Activated naive CD4-positive, alpha-beta T cell treated with anti-CD3 and anti-CD28 coated beads, Interleukin-2, amount 50 U/mL, for 72 hours (primary cell): ENCODE measurements at regions not wholly inside any gene's neighbourhood (a gene's known extent, or its start where the extent isn't known, plus 50 kb on each side); places are given as distances from the start of the nearest gene placed in this dataset.
"Not testable (repeated sequence)": the region's sequence is repeated elsewhere in the genome, so short reads cannot be mapped to it uniquely, and the experiment has no call there.

Experiments used
- ATAC-seq, 2 donors: fragments of 150-1000 bp; cut with Tn5 transposase; 2 replicates each; pipeline ENCODE4 v1.10.0; 2021; ENCODE audit warnings: mild to moderate bottlenecking in 2 of 2, moderate library complexity in 2 of 2
- DNase-seq, 2 donors: peaks; one replicate each; pipeline ENCODE4 v3.0.0; 2021 to 2022; ENCODE audit warnings: low spot score in 2 of 2
- H3K27ac Mint-ChIP-seq, 2 donors: one replicate each; pipeline ENCODE4 v1.8.0; 2022; ENCODE audit warnings: mild to moderate bottlenecking in 2 of 2, mixed read lengths in 2 of 2
- H3K36me3 Mint-ChIP-seq, 2 donors: one replicate each; pipeline ENCODE4 v1.8.0; 2022; ENCODE audit warnings: mixed read lengths in 2 of 2
- H3K9me3 Mint-ChIP-seq, 2 donors: one replicate each; pipeline ENCODE4 v1.8.0; 2022; ENCODE audit warnings: mixed read lengths in 2 of 2

DNA sequence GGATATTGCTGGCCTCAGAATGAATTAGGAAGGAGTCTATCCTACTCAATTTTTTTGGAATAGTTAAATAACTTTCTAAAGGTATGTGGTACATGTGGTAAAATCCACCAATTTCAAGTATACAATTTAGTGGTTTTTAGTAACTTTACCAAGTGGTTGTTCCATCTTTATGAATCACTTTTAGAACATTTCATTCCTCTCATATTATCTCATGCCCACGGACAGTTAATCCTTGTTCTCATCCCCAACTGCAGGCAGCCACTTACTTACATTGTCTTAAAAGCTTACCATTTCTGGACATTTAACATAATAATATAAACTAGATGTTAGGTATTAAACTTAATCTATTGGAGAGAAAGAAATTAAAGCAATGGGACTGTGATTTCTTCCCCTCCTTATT, 146.3 kb upstream of the ZC3H15 start:
- ATAC-seq, result no peak
- Mint-ChIP-seq H3K9me3 (peaks cover 21 to 24% of the 10 kb centered on the region in 2 donors), H3K27ac (no peak overlapping the region), H3K36me3 (peaks cover 12 to 34% of the 10 kb centered on the region in 2 donors)
- DNase-seq, result no peak

DNA sequence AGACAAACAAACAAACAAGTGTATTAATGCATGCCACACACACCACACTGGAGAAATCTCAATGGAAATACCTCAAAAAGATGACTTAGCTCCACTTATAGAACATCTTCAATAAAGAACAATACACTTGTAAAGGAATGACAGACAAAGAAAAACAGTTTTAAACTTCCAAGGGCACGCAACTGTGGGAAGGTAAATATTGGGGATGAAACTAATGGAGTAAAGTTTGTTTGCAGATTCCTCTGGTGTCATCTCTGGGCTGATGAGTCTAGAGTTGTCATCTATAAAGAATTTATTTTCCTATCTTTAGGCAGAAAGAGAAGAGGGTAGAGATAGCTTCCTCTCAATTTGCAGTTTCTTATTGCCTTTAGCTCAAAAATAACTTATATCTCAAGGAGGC, 144.0 kb upstream of the ZC3H15 start:
- ATAC-seq (no peak), DNase-seq (no peak)
- H3K9me3 Mint-ChIP-seq, result peaks cover 18 to 21% of the 10 kb centered on the region in 2 donors

DNA sequence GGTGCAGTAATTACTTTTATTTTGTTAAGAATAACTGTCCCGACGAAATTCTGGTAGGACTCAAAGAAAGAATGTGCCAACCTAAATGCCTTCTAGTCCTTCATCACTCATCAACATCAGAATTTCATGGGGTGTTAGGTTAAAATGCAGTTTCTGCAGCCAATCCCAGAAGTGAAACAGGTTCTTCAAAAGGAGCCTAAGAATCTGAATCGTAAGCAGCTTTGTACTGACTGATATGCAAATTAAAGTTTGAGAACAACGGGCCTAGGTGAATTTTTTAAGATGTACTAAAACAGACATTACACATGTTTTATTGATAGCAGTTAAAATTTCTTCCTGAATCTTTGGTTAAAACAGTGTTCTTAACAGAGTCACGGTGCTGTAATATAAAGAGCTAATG, 140.3 kb upstream of the ZC3H15 start:
- no peak overlapping the region for H3K27ac Mint-ChIP-seq
- peaks cover 0 to 15% of the 10 kb centered on the region in 2 donors for H3K36me3 Mint-ChIP-seq
- peaks cover 7 to 13% of the 10 kb centered on the region in 2 donors for H3K9me3 Mint-ChIP-seq
- DNase-seq, result no peak
- no peak for ATAC-seq

More for the DNA sequence above, 144.0 kb upstream of the ZC3H15 start:
- Mint-ChIP-seq H3K36me3 (peaks cover 9 to 26% of the 10 kb centered on the region in 2 donors), H3K27ac (no peak overlapping the region)

DNA sequence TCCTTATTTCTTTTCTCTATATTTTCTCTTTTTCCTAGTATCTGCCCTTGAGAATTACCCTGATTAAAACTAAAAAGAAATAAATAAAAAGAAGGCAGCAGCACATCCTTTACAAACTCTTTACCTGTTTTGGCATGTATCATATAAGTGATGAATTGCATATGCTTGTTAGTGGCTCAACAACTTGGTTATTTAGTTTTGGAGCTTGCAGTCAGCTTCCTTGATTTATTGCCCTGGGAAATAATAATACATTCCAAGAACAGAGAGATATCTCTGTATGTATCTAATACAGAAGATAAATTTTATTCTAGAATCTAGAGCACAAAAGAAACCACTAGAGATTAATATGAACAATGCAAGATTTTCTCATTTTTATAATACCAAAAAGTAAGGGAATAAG, 139.8 kb upstream of the ZC3H15 start:
- Mint-ChIP-seq H3K9me3 (peaks cover 9 to 13% of the 10 kb centered on the region in 2 donors), H3K27ac (no peak overlapping the region), H3K36me3 (peaks cover 0 to 15% of the 10 kb centered on the region in 2 donors)
- no peak for DNase-seq
- ATAC-seq, result no peak

DNA sequence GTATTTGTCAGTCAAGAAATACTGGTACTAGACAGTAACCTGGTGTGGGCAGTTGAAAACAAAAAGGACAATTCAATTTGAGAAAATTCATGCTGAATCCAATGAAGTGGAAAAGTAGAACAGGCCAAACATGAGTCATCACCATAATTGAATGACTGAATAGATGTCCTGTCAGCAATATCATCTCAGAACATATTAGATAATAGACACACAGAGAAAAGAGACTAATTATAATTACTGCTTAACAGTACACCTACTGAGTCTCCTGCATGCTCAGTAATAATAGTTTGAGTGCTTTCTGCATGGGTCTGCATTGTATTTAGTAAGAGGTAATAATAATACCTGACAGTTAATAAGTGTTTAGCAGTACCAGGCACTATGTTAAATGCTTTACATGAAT, 138.6 kb upstream of the ZC3H15 start:
- no peak for DNase-seq

DNA sequence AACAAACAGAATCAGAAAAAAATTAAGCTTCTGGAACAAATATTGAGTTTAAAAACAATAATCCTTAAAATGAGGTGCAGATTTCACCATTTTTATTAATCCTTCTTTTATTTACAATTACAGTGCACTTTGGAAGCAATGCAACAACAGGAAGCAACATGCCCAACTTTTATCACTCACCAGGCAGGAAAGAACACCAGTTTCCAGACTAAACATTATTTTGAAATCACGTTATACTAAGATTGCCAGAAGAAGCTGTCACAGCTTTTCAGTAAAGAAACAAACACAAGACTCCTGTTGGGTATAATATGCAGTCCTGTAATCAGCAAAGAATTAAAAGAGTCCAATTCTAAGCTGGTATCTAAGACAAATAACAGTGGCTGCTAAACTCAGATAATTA, 137.9 kb upstream of the ZC3H15 start:
- Mint-ChIP-seq H3K9me3 (peaks cover 5 to 11% of the 10 kb centered on the region in 2 donors), H3K36me3 (peaks cover 0 to 10% of the 10 kb centered on the region in 2 donors), H3K27ac (no peak overlapping the region)
- DNase-seq (no peak), ATAC-seq (no peak)

More for the DNA sequence above, 138.6 kb upstream of the ZC3H15 start:
- H3K9me3 Mint-ChIP-seq, result peaks cover 7 to 12% of the 10 kb centered on the region in 2 donors
- no peak for ATAC-seq
- H3K27ac Mint-ChIP-seq, result no peak overlapping the region
- peaks cover 0 to 10% of the 10 kb centered on the region in 2 donors for H3K36me3 Mint-ChIP-seq

DNA sequence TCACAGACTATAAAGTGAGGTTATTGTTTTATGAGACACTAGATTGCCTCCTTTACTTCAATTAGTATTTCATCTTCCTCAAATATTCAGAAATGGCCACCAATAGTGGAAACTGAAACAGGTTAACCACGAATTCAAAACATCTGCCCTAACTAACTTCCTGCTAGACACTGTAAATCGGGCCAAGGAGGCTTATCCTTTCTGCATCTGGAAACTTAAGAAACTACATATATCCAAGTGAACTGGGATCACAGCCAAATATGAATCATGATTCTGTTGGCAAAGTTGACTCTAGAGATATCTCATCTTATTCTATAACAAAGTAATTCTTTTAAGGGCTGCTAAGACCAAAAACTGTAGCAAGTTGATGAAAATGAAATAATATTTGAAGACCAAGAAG, 136.6 kb upstream of the ZC3H15 start:
- ATAC-seq (no peak), DNase-seq (no peak)
- Mint-ChIP-seq H3K9me3 (peaks cover 9 to 17% of the 10 kb centered on the region in 2 donors), H3K36me3 (peaks cover 7 to 19% of the 10 kb centered on the region in 2 donors), H3K27ac (no peak overlapping the region)

DNA sequence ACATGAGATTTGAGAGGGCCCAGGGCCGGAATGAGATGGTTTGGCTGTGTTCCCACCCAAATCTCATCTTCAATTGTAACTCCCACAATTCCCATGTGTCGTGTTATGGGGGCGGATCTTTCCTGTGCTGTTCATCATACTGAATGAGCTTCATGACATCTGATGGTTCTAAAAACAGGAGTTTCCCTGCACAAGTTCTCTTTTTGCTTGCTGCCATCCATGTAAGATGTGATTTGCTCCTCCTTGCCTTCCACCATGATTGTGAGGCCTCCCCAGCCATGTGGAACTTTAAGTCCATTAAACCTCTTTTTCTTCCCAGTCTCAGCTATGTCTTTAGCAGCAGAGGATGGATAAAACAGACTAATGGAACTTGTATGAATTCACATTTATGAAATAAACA, 131.9 kb upstream of the ZC3H15 start:
- H3K27ac Mint-ChIP-seq, DNase-seq, ATAC-seq: not testable (repeated sequence)
- Mint-ChIP-seq H3K9me3 (peaks cover 9 to 17% of the 10 kb centered on the region in 2 donors), H3K36me3 (peaks cover 7 to 30% of the 10 kb centered on the region in 2 donors)

DNA sequence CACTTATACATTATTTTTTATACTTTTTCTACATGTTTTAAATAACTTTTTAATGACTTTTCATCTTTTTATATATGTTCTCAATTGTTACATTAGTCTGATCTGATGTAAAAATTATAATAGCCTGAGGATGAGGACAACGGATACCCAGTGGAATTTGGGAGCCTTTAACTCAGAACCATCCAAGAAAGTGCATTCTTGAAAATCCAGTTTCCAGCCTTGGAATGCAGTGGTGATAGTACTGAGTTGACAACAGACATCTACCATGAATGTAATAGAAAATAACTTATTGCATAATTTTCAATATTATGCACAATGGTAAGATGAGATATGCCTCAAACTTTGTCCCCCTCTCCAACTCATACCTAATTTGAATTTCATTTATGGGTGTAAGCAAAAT, 120.7 kb upstream of the ZC3H15 start:
- ATAC-seq (no peak), DNase-seq (no peak)
- Mint-ChIP-seq H3K36me3 (peaks cover 0 to 6% of the 10 kb centered on the region in 2 donors), H3K27ac (no peak overlapping the region), H3K9me3 (peaks cover under 1 to 5% of the 10 kb centered on the region in 2 donors)

DNA sequence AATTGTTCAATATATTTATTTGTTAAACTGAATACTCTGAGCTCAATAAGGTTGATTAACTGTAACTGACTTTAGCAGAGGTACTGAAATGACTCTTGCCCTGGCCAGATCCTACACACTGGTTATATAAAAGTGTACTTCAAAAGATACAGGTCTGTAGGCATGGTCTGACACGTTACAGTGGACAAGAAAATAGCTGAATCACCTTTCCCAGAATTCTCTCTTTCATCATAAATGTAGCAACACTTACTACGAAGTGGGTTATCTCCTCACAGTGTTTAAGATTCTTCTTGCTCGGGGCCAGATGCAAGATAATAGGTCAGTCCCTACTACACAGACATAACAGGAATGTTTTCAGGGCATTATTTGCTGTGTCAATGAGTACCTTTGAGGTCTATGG, 107.0 kb upstream of the ZC3H15 start:
- Mint-ChIP-seq H3K9me3 (peaks cover 8 to 14% of the 10 kb centered on the region in 2 donors), H3K27ac (no peak overlapping the region), H3K36me3 (peaks cover 6 to 38% of the 10 kb centered on the region in 2 donors)
- DNase-seq (no peak), ATAC-seq (no peak)

DNA sequence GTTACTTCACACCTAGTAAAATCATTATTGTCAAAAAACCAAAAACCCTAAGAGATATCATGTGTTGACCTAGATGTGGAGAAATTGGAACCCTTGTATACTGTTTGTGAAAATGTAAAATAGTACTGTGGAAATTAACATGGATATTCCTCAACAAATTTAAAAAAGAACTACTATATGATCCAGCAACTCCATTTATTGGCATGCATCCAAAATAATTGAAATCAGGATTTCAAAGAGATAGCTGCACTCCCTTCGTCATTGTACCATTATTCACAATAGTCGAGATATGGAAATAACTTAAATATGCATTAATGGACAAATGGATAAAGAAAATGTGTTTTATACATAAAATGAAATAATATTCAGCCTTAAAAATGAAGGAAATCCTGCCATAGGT, 105.3 kb upstream of the ZC3H15 start:
- no peak overlapping the region for H3K27ac Mint-ChIP-seq
- peaks cover 11 to 19% of the 10 kb centered on the region in 2 donors for H3K9me3 Mint-ChIP-seq
- H3K36me3 Mint-ChIP-seq, result peaks cover 14 to 41% of the 10 kb centered on the region in 2 donors
- no peak for ATAC-seq
- no peak for DNase-seq

DNA sequence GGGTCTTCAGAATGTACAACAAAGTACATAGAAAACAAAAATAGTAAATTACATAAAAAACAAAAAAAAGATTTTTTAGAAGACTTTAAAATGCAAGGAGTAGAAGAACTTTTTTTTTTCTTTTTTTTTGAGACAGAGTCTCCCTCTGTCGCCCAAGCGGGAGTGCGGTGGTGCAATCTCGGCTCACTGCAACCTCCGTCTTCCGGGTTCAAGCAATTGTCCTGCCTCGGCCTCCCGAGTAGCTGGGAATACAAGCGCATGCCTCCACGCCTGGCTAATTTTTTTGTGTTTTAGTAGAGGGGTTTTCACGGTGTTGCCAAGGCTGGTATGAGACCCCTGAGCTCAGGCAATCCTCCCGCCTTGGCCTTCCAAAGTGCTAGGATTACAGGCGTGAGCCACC, 104.5 kb upstream of the ZC3H15 start:
- ATAC-seq (no peak), DNase-seq (no peak)
- peaks cover 12 to 23% of the 10 kb centered on the region in 2 donors for H3K9me3 Mint-ChIP-seq
- H3K36me3 Mint-ChIP-seq, result peaks cover 16 to 45% of the 10 kb centered on the region in 2 donors
- H3K27ac Mint-ChIP-seq, result no peak overlapping the region

DNA sequence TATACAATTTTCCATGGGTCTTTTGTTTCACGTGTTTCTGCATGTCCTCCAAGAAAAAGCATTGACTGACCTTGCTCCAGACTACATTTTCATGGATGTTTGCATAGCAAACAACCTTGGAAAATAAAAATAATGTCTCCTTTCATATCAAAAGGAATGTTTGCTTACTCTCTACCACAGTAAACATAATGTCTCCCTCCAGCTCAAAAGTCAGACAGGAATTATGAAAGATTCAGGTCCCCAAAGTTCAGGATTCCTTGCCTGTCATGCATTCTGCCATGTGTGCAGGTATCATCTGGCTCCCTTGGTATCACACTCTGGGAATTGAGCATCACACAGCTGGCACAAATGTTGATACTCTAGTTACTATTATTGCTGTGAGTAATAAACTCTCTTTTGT, 103.1 kb upstream of the ZC3H15 start:
- no peak overlapping the region for H3K27ac Mint-ChIP-seq
- peaks cover 18 to 25% of the 10 kb centered on the region in 2 donors for H3K9me3 Mint-ChIP-seq
- DNase-seq (no peak), ATAC-seq (no peak)
- H3K36me3 Mint-ChIP-seq, result peaks cover 18 to 41% of the 10 kb centered on the region in 2 donors

DNA sequence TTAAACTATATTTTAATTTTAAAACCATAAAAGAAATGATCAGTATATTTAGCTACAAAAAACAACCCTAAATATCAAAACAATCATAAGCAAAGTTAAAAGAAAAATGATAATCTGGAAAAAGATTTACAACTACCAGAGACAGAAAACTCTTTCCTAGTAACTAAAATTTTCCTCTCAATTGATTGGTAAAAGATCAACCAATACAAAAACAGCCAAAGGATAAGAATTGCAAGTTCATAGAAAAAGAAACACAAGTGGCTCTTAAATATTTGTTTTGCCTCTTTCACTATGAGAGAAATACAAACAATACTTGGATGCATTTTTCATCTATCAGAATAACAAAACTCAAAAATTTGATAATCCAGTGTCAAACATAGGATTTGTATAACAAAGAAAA, 101.8 kb upstream of the ZC3H15 start:
- peaks cover 22 to 27% of the 10 kb centered on the region in 2 donors for H3K9me3 Mint-ChIP-seq
- ATAC-seq (no peak), DNase-seq (no peak)
- H3K27ac Mint-ChIP-seq, result no peak overlapping the region
- peaks cover 18 to 47% of the 10 kb centered on the region in 2 donors for H3K36me3 Mint-ChIP-seq

DNA sequence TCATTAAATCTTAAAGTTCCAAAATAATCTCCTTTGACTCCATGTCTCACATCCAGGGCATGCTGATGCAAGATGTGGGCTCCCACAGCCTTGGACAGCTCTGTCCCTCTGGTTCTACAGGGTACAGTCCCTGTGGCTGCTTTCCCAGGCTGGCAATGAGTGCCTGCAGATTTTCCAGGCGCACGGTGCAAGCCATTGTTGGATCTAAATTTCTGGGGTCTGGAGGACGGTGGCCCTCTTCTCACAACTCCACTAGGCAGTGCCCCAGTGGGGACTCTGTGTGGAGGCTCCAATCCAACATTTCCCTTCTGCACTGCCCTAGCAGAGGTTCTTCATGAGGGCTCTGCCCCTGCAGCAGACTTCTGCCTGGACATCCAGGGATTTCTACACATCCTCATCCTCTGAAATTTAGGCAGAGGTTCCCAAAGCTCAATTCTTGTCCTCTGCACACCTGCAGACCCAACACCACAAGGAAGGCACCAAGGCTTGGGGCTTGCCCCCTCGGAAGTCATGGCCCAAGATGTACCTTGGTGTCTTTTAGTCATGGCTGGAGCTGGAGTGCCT, 100.3 kb upstream of the ZC3H15 start:
- not testable (repeated sequence) for H3K27ac Mint-ChIP-seq, DNase-seq, ATAC-seq
- H3K36me3 Mint-ChIP-seq, result peaks cover 24 to 50% of the 10 kb centered on the region in 2 donors
- peaks cover 22 to 39% of the 10 kb centered on the region in 2 donors for H3K9me3 Mint-ChIP-seq

DNA sequence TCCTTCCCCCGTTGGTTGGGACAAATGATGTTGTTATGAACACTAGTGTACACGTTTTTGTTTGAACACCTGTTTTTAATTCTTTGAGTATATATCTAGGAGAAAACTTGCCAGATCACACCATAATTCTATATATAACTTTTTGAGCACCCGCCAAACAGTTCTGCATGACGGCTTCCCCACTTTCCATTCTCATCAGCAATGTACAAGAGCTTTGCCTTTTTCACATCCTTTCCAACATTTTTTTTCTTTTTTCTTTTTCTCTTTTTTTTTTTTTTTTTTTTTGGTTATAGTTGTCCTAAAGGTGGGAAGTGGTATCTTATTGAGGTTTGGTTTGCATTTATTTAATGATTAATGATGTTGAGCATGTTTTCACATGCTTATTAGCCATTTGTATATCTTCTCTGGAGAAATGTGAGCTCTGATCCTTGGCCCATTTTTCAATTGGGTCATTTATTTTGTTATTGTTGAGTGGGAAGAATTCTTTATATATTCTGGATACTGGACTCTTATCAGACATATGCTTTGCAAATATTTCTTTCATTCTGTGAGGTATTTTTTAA, 86.9 kb upstream of the ZC3H15 start:
- Mint-ChIP-seq H3K9me3 (peaks cover 5 to 13% of the 10 kb centered on the region in 2 donors), H3K36me3 (peaks cover 4 to 11% of the 10 kb centered on the region in 2 donors)
- DNase-seq, result no peak

DNA sequence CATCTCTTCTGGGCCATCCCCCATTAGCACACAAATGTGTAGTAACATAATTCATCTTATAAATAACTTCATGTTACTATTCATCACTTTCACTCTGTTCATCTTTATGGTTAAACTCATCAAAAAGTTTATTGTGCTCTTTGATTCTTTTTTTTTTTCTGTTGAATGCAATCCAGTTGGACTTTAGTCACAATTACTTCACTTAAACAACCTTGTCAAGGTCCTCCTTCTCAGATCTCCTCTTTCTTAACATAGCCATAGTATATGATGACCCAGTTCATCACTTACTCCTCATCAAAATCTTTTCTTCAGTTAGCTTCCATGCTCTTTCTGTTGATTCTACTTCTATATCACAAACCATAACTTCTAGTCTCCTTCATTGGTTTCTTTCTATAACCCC, 80.2 kb upstream of the ZC3H15 start:
- DNase-seq (no peak), ATAC-seq (no peak)
- H3K9me3 Mint-ChIP-seq, result peaks cover 6 to 14% of the 10 kb centered on the region in 2 donors
- no peak overlapping the region for H3K27ac Mint-ChIP-seq
- H3K36me3 Mint-ChIP-seq, result peaks cover 0 to 16% of the 10 kb centered on the region in 2 donors

More for the DNA sequence above, 86.9 kb upstream of the ZC3H15 start:
- no peak overlapping the region for H3K27ac Mint-ChIP-seq
- no peak for ATAC-seq

DNA sequence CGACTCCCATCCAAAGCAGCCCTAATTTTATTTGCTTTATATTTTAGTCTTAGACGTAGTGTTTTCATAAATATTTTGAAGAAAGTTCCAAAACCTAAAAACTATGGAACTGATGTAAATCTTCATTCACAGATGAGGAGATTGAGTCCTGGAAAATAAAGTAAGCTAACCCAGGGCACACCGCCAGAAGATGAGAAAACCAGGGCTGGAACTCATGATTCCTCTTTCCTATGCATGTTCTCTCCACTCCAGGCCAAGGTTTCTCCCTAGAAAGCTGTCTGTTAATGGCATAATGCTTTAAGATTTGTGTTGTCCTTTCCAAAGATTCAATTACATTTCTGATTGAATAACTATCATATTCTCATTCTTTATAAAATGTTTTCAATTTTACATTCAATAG, 78.4 kb upstream of the ZC3H15 start:
- ATAC-seq (no peak), DNase-seq (no peak)
- peaks cover 14 to 23% of the 10 kb centered on the region in 2 donors for H3K9me3 Mint-ChIP-seq
- H3K27ac Mint-ChIP-seq, result no peak overlapping the region
- H3K36me3 Mint-ChIP-seq, result peaks cover 5 to 27% of the 10 kb centered on the region in 2 donors
